Stomach (tissue), 8 donors: ENCODE measurements at regions not wholly inside any gene's neighbourhood (a gene's known extent, or its start where the extent isn't known, plus 50 kb on each side); places are given as distances from the start of the nearest gene placed in this dataset.

Source experiments
- DNase-seq, 2 donors: peaks; one replicate each; pipeline versions ENCODE4 v3.0.0 to v3.0.0-alpha.2; 2013 to 2019
- H3K27ac ChIP-seq, 5 donors: fragments of 200-600 bp in 4 of 5; sonication (generic) in 4 of 5; one replicate each; pipeline ENCODE4 v1.5.1; 2013 to 2019; ENCODE audit warnings: mild to moderate bottlenecking in 1 of 5, moderate library complexity in 1 of 5
- H3K27me3 ChIP-seq, 3 donors: fragments of 200-600 bp; sonication (generic); one replicate each; pipeline ENCODE4 v1.5.1; 2017 to 2019; ENCODE audit warnings: mixed run types in 1 of 3
- H3K36me3 ChIP-seq, 4 donors: fragments of 200-600 bp; sonication (generic); 1 replicate in 3 of 4; 2 replicates in 1 of 4; pipeline ENCODE4 v1.5.1; 2016 to 2019
- H3K4me1 ChIP-seq, 4 donors: fragments of 200-600 bp; sonication (generic); one replicate each; pipeline ENCODE4 v1.5.1; 2016 to 2019
- H3K4me3 ChIP-seq, 4 donors: fragments of 200-600 bp; sonication (generic) in 3 of 4; one replicate each; pipeline ENCODE4 v1.5.1; 2016 to 2019; ENCODE audit warnings: mild to moderate bottlenecking in 1 of 4
- H3K9me3 ChIP-seq, 4 donors: fragments of 200-600 bp; sonication (generic); one replicate each; pipeline ENCODE4 v1.5.1; 2016 to 2019
- EP300 ChIP-seq: sonication (generic); formaldehyde crosslinking; IDR thresholded peaks from one replicate; pipeline ENCODE4 v1.6.1; 2017; ENCODE audit warnings: antibody characterized with exemption
- POLR2A ChIP-seq, 4 donors: fragments of 450-650 bp; IDR thresholded peaks; one replicate each; pipeline ENCODE4 v1.6.1; 2016; ENCODE audit warnings: antibody characterized with exemption in 4 of 4, control low read depth in 2 of 4, mild to moderate bottlenecking in 1 of 4, moderate library complexity in 1 of 4
- POLR2AphosphoS5 ChIP-seq, 3 donors: sonication (generic); formaldehyde crosslinking; IDR thresholded peaks; one replicate each; pipeline ENCODE4 v1.6.1; 2016; ENCODE audit warnings: antibody characterized with exemption in 3 of 3
- WGBS, 5 donors: extraction: QIAGEN DNeasy Blood & Tissue Kit in 3 of 5; methylation state at CpG; one replicate each; pipeline versions ENCODE4 v1.1.5 to v1.1.7; 2013 to 2018; 5-methylcytosine and 5-hydroxymethylcytosine counted together
- intact Hi-C: fragments of 100-400 bp; cut with DNase I; formaldehyde crosslinking; loops from one replicate; pipeline ENCODE4 v1.15.1; 2023; ENCODE audit warnings: low total_unique reads
- TF ChIP-seq, protein P1 (sequence below), 7 experiments: fragments of 450-650 bp in 4 of 7; fragments of 200-600 bp in 3 of 7; sonication (generic) in 3 of 7; IDR thresholded peaks; one replicate each; pipeline ENCODE4 v1.5.1; 2016 to 2019; ENCODE audit warnings: antibody characterized with exemption in 7 of 7, control low read depth in 2 of 7, mild to moderate bottlenecking in 1 of 7
- donor health status: healthy with polysubstance abuse.
- donor health status: Bipolar disorder and iron deficiency.
- donor health status: healthy.

DNA sequence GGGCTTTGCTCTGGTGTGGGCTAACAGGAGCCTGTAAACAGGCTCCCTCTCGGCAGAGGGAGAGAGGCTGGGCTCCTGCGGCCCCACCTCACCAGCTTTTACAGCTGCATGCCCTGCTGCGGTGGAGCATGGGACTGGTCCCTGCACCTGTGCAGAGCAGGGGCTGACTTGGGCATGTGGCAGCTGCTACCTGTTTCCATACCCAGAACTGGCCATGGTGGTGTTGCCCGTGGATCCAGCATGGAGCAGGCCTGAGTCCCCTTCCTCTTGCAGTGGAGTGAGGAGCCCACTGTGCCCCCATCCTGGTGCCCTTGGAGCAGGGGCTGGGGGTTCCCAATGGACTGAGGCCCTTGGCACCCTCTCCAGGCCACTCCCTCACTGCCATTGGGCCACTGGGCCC lies 91.9 kb upstream of the MGMT start:
- DNase-seq: no peak
- H3K9me3 ChIP-seq: no peaks in the 10 kb centered on the region
- no peak overlapping the region for H3K4me3 ChIP-seq
- TF ChIP-seq POLR2AphosphoS5 (IDR thresholded peaks at IDR 0.05) (no peak), EP300 (no peak), POLR2A (IDR thresholded peaks at IDR 0.05) (no peak)
- TF ChIP-seq, protein P1, sequence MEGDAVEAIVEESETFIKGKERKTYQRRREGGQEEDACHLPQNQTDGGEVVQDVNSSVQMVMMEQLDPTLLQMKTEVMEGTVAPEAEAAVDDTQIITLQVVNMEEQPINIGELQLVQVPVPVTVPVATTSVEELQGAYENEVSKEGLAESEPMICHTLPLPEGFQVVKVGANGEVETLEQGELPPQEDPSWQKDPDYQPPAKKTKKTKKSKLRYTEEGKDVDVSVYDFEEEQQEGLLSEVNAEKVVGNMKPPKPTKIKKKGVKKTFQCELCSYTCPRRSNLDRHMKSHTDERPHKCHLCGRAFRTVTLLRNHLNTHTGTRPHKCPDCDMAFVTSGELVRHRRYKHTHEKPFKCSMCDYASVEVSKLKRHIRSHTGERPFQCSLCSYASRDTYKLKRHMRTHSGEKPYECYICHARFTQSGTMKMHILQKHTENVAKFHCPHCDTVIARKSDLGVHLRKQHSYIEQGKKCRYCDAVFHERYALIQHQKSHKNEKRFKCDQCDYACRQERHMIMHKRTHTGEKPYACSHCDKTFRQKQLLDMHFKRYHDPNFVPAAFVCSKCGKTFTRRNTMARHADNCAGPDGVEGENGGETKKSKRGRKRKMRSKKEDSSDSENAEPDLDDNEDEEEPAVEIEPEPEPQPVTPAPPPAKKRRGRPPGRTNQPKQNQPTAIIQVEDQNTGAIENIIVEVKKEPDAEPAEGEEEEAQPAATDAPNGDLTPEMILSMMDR (IDR thresholded peaks at IDR 0.05): no peak
- no peaks in the 10 kb centered on the region for H3K36me3 ChIP-seq
- intact Hi-C loops: no loop called here
- WGBS, 5 donors: 71 to 91% (median 87%) methylated on average over 3 to 4 of the region's 4 CpGs
- H3K27ac ChIP-seq: no peak overlapping the region
- no peaks in the 10 kb centered on the region for H3K4me1 ChIP-seq
- peaks cover 0 to 19% (median 0%) of the 10 kb centered on the region in 3 donors for H3K27me3 ChIP-seq

DNA sequence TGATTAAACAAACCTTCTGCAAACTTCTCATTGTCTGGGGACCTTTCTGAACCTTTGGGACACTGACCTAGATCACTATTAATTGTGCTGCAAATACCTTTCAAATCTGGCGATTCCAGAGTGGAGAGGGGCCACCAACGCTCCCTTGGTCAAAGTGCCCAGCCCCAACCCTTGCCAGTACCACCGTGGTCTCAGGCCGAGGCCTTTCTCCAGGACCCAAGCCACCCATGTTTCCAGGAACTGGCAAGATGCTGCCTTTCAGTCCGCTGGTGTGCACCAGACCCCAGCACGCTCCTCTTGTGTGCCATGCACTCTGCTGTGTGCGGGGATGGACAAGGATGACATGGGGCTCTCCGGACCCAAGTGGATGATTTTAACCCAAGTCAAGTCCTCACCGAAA lies 91.1 kb upstream of the MGMT start:
- WGBS, 5 donors: 84 to 93% (median 90%) methylated on average over 9 of the region's 9 CpGs
- no peak overlapping the region for H3K4me3 ChIP-seq
- TF ChIP-seq POLR2A (IDR thresholded peaks at IDR 0.05) (no peak), POLR2AphosphoS5 (IDR thresholded peaks at IDR 0.05) (no peak), EP300 (no peak)
- TF ChIP-seq, protein P1 (IDR thresholded peaks at IDR 0.05): no peak
- no peak overlapping the region for H3K27ac ChIP-seq
- intact Hi-C loops: no loop called here
- H3K27me3 ChIP-seq: peaks cover 0 to 18% (median 0%) of the 10 kb centered on the region in 3 donors
- H3K4me1 ChIP-seq: no peaks in the 10 kb centered on the region
- H3K36me3 ChIP-seq: no peaks in the 10 kb centered on the region
- no peaks in the 10 kb centered on the region for H3K9me3 ChIP-seq
- DNase-seq: no peak

DNA sequence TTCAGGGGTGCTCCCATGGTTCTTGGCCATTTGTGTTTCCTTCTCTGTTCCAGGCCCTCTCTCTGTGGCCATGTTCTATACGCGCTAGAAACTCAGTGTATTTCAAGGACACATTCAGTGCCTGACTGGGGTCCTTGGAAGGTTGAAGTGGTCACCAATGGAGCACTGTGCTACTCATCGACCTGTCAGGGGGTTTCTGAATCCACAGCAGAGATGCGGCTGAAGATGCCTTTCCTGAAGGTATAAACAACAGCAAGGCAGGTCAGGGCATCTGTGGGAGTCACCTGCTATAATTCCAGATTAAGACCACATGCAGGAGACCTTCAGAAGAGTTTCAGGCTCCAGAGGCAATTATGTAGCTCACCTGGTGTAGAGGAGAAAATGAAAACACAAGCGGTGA lies 86.8 kb upstream of the MGMT start:
- no peak overlapping the region for H3K4me3 ChIP-seq
- WGBS, 5 donors: 93 to 98% (median 96%) methylated on average over 4 to 5 of the region's 5 CpGs
- no peak for DNase-seq
- no peak overlapping the region for H3K27ac ChIP-seq
- intact Hi-C loops: no loop called here
- H3K4me1 ChIP-seq: no peaks in the 10 kb centered on the region
- TF ChIP-seq, protein P1 (IDR thresholded peaks at IDR 0.05): no peak
- TF ChIP-seq POLR2AphosphoS5 (IDR thresholded peaks at IDR 0.05): no peak
- TF ChIP-seq EP300: no peak
- no peak for TF ChIP-seq POLR2A (IDR thresholded peaks at IDR 0.05)
- H3K9me3 ChIP-seq: no peaks in the 10 kb centered on the region
- no peaks in the 10 kb centered on the region for H3K36me3 ChIP-seq
- no peaks in the 10 kb centered on the region for H3K27me3 ChIP-seq

DNA sequence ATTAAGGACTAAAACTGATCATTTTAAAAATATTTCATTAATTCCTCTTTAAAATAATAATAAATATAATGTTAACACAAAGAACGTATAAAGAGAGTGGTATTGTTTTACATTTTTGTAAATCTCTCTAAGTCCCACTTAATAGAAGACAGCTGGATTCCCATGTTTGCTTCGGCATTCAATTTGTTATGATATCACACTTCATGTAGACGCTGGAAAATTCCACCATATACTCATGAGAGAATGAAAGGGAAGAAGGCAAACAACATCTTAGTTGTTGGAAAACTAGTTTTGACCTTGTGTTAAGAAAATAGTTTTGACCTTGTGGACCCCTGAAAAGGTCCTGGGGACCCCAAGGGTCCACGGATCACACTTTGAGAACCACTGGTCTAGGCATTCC lies 85.3 kb upstream of the MGMT start:
- DNase-seq: no peak
- H3K4me1 ChIP-seq: no peaks in the 10 kb centered on the region
- H3K4me3 ChIP-seq: no peak overlapping the region
- no peaks in the 10 kb centered on the region for H3K36me3 ChIP-seq
- H3K27me3 ChIP-seq: no peaks in the 10 kb centered on the region
- no peaks in the 10 kb centered on the region for H3K9me3 ChIP-seq
- H3K27ac ChIP-seq: no peak overlapping the region
- WGBS, 5 donors: 47 to 72% (median 57%) methylated on average over 4 of the region's 4 CpGs
- TF ChIP-seq POLR2AphosphoS5 (IDR thresholded peaks at IDR 0.05): no peak
- TF ChIP-seq, protein P1 (IDR thresholded peaks at IDR 0.05): no peak
- TF ChIP-seq EP300: no peak
- no peak for TF ChIP-seq POLR2A (IDR thresholded peaks at IDR 0.05)
- intact Hi-C loops: no loop called here
